ENCODE measurements at regions not wholly inside any gene's neighbourhood (a gene's known extent, or its start where the extent isn't known, plus 50 kb on each side); places are given as distances from the start of the nearest gene placed in this dataset.

DNA sequence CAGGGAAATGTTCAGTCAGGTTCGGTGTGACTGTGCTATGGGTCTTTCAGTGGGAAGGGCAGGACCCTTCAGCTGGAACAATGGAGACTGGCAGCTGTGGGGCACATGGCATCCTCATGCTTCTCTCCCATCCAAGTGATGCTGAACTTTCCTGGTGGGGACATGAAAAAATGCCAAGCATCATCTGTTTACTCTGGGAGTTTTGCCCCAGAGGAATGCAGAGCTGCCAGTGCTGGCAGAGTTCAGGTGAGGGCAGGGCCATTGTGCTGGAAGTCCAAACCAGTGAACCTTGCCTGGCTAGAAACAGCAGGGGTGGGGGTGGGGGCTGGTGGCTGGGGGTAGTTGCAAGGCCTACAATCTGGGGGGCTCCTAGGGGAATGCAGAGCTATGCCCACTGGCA lies 1320.6 kb downstream of the PCDH9 start:
- TF ChIP-seq CTCF (conservative IDR thresholded peaks at IDR 0.05; ENCODE audit: low read depth in 2 of 2): no peak
- no peak for TF ChIP-seq REST (IDR thresholded peaks at IDR 0.05; ENCODE audit: unreplicated experiment)
- TF ChIP-seq EZH2 (IDR thresholded peaks at IDR 0.05; ENCODE audit: low read depth, unreplicated experiment): no peak
- TF ChIP-seq, protein P1, sequence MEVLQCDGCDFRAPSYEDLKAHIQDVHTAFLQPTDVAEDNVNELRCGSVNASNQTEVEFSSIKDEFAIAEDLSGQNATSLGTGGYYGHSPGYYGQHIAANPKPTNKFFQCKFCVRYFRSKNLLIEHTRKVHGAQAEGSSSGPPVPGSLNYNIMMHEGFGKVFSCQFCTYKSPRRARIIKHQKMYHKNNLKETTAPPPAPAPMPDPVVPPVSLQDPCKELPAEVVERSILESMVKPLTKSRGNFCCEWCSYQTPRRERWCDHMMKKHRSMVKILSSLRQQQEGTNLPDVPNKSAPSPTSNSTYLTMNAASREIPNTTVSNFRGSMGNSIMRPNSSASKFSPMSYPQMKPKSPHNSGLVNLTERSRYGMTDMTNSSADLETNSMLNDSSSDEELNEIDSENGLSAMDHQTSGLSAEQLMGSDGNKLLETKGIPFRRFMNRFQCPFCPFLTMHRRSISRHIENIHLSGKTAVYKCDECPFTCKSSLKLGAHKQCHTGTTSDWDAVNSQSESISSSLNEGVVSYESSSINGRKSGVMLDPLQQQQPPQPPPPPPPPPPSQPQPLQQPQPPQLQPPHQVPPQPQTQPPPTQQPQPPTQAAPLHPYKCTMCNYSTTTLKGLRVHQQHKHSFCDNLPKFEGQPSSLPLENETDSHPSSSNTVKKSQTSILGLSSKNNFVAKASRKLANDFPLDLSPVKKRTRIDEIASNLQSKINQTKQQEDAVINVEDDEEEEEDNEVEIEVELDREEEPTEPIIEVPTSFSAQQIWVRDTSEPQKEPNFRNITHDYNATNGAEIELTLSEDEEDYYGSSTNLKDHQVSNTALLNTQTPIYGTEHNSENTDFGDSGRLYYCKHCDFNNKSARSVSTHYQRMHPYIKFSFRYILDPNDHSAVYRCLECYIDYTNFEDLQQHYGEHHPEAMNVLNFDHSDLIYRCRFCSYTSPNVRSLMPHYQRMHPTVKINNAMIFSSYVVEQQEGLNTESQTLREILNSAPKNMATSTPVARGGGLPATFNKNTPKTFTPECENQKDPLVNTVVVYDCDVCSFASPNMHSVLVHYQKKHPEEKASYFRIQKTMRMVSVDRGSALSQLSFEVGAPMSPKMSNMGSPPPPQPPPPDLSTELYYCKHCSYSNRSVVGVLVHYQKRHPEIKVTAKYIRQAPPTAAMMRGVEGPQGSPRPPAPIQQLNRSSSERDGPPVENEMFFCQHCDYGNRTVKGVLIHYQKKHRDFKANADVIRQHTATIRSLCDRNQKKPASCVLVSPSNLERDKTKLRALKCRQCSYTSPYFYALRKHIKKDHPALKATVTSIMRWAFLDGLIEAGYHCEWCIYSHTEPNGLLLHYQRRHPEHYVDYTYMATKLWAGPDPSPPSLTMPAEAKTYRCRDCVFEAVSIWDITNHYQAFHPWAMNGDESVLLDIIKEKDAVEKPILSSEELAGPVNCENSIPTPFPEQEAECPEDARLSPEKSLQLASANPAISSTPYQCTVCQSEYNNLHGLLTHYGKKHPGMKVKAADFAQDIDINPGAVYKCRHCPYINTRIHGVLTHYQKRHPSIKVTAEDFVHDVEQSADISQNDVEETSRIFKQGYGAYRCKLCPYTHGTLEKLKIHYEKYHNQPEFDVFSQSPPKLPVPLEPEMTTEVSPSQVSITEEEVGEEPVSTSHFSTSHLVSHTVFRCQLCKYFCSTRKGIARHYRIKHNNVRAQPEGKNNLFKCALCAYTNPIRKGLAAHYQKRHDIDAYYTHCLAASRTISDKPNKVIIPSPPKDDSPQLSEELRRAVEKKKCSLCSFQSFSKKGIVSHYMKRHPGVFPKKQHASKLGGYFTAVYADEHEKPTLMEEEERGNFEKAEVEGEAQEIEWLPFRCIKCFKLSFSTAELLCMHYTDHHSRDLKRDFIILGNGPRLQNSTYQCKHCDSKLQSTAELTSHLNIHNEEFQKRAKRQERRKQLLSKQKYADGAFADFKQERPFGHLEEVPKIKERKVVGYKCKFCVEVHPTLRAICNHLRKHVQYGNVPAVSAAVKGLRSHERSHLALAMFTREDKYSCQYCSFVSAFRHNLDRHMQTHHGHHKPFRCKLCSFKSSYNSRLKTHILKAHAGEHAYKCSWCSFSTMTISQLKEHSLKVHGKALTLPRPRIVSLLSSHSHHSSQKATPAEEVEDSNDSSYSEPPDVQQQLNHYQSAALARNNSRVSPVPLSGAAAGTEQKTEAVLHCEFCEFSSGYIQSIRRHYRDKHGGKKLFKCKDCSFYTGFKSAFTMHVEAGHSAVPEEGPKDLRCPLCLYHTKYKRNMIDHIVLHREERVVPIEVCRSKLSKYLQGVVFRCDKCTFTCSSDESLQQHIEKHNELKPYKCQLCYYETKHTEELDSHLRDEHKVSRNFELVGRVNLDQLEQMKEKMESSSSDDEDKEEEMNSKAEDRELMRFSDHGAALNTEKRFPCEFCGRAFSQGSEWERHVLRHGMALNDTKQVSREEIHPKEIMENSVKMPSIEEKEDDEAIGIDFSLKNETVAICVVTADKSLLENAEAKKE (CRISPR knock-in tag; IDR thresholded peaks at IDR 0.05): no peak
- TF ChIP-seq NANOG (IDR thresholded peaks at IDR 0.05; ENCODE audit: borderline replicate concordance): no peak
- no peak for TF ChIP-seq EZH2phosphoT487 (IDR thresholded peaks at IDR 0.05; ENCODE audit: unreplicated experiment)

All from GM23338 (cell line).